ENCODE measurements at regions not wholly inside any gene's neighbourhood (a gene's known extent, or its start where the extent isn't known, plus 50 kb on each side); places are given as distances from the start of the nearest gene placed in this dataset.

GRCh38 chr6:81328700-81329099 lies 423.8 kb downstream of the TENT5A start:
- TF ChIP-seq CTCF (IDR thresholded peaks at IDR 0.05; ENCODE audit: extremely low read depth, missing control alignments): no peak
- DNase-seq (ENCODE audit: low spot score): no peak

- no peak for DNase-seq (ENCODE audit: low spot score)
- TF ChIP-seq CTCF (IDR thresholded peaks at IDR 0.05; ENCODE audit: extremely low read depth, missing control alignments): no peak
Measured at GRCh38 chr6:81326881-81327561, 425.5 kb downstream of the TENT5A start.

GRCh38 chr6:81309811-81310210 lies 442.7 kb downstream of the TENT5A start:
- DNase-seq (ENCODE audit: low spot score): no peak
- TF ChIP-seq CTCF (IDR thresholded peaks at IDR 0.05; ENCODE audit: extremely low read depth, missing control alignments): no peak

- TF ChIP-seq CTCF (IDR thresholded peaks at IDR 0.05; ENCODE audit: extremely low read depth, missing control alignments): no peak
- no peak for DNase-seq (ENCODE audit: low spot score)
Measured at GRCh38 chr6:81308577-81309279, 443.8 kb downstream of the TENT5A start.

- no peak for TF ChIP-seq CTCF (IDR thresholded peaks at IDR 0.05; ENCODE audit: extremely low read depth, missing control alignments)
- DNase-seq (ENCODE audit: low spot score): no peak
Measured at GRCh38 chr6:81307651-81308214, 444.7 kb downstream of the TENT5A start.

- no peak for DNase-seq (ENCODE audit: low spot score)
- no peak for TF ChIP-seq CTCF (IDR thresholded peaks at IDR 0.05; ENCODE audit: extremely low read depth, missing control alignments)
Measured at GRCh38 chr6:81304466-81304865, 448.0 kb downstream of the TENT5A start.

- no peak for DNase-seq (ENCODE audit: low spot score)
- no peak for TF ChIP-seq CTCF (IDR thresholded peaks at IDR 0.05; ENCODE audit: extremely low read depth, missing control alignments)
Measured at GRCh38 chr6:81300961-81301360, 451.5 kb downstream of the TENT5A start.

Data from GM20000 (cell line).